HG02678 (cell line): ENCODE measurements at regions not wholly inside any gene's neighbourhood (a gene's known extent, or its start where the extent isn't known, plus 50 kb on each side); places are given as distances from the start of the nearest gene placed in this dataset.

Source experiments
- ATAC-seq: cut with Tn5 transposase; IDR thresholded peaks from one replicate; pipeline ENCODE4 v1.9.1; 2021; ENCODE audit warnings: mild to moderate bottlenecking, moderate library complexity; ENCODE audit not compliant: unreplicated experiment

- no peak for ATAC-seq
Observed at GRCh38 chr16:79337906-79338305, 262.6 kb downstream of the MAF start.

DNA sequence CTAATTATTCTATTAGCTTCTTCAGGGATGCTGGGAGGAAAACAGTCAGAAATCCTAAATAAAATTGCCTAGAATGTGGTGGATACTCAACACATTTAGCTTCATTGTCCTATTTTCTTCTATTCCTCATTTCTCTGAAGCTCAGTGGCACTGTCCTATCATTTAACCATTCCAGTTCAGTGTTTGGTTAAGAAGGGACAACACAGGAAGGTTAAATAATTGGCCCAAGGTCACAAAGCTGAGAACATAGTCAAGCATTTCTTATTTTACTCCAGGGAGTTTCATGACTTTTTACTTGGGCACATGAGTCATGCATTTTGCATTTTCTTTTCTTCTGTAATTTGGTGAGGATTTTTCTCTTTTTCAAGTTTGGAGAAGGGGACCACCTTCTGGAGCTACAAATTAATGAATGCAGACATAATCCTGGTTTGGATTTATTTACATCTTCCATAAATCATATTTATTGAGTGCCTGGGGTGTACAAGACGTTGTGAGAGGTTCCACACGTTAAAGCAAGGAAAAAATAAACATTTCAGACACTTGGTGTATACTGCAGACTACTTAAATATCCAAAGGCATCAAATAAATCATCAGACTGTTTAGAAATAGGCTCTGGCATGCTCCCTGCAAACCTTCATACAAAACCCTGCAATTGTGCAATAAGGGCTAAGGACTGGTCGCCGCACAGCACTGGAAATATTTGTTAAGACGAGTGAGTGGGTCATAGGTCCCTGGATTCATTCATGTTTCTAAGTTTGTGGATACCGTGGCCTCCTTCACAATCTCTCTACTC is 263.9 kb downstream of the MAF start:
- no peak for ATAC-seq

GRCh38 chr16:79334127-79334526 is 266.4 kb downstream of the MAF start:
- no peak for ATAC-seq

- ATAC-seq: no peak
Observed at GRCh38 chr16:79331066-79331465, 269.5 kb downstream of the MAF start.

DNA sequence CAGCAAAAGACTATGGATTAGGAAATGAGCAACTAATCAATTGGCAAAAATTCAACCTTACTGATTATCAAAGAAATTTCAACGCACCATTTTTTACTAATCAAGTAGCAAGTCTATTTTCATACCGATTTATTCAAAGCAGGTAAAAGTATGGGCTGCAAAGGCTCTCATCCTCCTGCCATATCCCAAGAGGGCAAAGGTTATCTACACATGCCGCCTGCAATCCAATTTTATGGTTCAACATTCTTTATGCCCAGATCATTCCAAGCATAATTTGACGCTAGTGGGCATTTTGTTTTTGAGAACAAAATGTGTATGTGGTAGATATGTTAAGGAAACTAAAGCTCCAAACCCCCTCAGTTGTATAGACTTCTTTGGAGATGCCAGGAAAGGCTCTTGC is 270.6 kb downstream of the MAF start:
- no peak for ATAC-seq

DNA sequence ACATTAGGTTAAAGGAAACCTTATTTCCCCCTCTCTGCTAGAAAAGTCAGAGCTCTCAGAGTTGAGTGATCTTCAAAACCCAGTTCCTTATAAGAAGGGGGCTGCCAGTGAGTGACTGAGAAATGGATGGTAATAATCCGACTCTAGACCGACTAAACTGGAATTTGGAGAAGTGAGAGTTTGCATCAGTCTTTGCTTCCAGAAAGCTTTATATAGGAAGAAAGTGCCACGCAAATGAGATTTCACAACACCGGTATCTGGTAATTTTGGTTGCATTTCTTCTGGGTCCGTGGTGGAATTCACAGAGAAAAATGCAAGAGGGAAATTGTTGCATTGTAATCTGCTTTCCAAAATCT is 271.4 kb downstream of the MAF start:
- ATAC-seq: no peak

GRCh38 chr16:79328402-79329165 is 272.0 kb downstream of the MAF start:
- ATAC-seq: no peak

- ATAC-seq: no peak
Observed at GRCh38 chr16:79327836-79328235, 272.7 kb downstream of the MAF start.

DNA sequence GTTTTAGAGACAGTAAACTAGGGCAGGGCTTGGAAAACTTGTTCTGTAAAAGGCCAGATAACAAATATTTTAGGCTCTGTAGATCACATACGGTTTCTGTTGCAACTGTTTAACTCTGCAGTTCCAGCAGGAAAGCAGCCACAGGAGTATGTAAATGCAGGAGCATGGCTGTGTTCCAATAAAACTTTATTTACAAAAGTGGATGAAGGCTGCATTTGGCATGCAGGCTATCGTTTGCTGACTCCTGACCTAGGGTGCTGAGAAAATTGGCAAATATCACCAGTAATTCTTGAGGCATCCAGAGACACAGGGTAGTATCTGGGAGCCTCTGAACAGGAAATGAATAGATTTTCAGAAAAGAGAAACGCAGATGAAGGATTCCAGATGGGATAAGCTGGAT is 274.0 kb downstream of the MAF start:
- no peak for ATAC-seq

DNA sequence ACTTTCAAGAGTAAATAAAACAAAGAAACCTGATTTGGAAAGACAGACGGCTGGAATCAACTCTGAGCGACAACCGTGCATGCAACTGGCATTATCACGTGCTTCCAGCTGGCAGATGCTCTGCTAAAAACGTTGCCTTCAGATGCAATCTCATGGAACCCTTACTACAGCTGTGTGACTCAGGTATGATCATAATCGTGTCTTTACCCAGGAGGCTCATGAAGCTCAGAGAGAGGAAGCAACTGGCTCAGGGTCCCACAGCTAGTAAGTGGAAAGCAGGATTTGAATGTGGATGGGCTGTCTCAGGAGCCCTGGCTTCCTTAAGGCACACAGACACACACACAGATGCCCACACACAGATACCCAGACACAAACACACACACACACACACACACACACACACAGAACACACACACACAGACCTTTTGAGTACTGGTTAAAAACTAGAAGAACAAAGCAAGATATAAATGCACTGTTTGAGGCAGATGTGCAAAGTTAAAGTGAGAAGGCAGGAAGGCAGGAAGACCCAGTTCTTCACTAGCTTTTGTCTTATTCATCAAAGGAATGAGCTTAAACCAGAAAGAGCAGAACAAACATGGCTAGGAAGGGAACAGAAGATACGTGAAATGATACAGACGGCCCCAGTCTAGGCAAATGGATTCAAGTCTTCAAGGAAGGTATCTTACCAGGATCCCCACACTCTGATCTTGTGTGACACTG is 275.2 kb downstream of the MAF start:
- no peak for ATAC-seq

DNA sequence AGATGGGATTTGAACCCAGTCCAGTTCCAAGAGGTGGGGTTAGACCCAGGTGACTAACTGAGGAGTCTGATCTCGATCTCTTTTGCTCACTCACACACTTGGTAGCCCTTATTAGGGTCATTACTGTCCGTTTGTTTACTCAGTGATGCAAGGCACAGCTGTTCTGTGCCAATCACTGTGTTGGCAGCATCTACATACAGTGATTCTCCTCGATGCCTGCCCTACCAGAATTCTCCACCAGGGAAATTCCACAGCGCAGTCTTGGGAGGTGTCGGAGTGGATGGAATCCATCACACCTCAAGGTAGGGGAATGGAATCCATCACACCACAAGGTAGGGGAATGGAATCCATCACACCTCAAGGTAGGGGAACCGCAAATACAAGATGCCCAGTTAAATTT is 279.6 kb downstream of the MAF start:
- no peak for ATAC-seq

DNA sequence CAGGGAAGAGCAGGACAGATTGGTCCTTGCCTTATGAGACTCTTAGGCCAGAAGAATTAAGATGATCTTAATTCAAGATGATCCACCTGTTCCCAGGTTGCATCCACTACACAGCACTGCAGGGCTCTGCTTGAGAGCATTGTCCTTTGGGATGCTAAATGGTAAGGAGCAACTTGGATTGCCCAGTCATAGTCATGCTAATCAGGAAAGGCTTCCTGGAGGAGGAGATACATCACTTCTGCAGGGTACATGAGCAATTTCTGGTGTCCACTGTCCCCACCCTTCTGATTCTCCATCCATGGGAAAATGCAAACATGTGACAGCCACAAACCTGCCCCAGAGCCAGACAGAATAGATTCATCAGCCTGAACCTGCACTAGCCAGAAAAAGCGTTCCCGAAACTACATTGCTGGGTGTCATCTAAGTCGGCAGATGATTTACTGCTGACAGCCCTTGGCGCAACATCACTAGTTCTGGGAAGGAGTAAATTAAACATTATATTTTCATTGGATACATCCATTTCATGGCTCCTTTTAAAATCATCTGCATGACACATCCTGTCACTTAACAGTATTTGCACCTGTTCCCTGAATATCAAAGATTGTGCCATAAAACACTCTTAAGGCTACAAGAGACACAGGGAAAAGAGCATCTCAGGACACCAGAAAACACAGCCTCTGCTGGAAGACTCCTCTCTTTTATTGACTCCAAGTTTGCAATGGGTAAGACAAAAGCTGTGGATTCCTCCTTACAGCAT is 282.2 kb downstream of the MAF start:
- ATAC-seq: no peak

DNA sequence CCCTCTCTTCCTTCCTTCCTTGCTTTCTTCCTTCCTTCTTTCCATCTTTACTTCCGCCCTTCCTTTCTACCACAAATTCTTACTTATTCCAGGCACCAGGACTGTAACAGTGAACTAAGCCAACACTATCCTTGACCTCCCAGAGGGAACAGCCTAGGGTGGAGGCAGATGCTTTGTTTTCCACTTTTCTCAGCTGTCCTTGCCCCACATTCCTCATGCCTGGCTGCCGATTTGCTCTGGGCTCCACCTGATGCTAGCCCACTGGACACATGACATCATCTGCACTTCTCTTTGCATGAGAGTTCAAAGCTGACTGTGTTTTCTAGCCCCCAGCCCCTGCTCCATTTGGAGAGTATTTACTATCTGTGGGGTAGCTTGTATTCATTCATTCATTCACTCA is 283.0 kb downstream of the MAF start:
- ATAC-seq: no peak

DNA sequence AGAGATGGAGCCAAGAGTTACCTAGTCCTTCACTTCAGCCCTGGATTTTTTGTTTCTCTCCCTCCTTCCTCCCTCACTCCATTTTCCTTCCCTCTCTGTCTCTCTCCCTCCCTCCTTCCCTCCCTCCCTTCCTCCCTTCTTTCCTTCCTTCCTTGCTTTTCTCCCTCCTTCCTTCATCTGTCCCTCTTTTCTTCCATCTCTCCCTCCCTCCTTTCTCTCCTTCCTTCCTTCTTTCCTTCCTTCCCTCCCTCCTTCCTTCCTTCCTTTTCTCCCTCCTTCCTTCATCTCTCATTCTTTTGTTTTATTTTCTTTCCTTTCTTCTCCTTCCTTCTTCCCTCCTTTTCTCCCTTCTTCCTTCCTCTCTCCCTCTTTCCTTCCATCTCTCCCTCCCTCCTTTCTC is 283.5 kb downstream of the MAF start:
- no peak for ATAC-seq

- no peak for ATAC-seq
Observed at GRCh38 chr16:79316004-79316458, 284.5 kb downstream of the MAF start.

DNA sequence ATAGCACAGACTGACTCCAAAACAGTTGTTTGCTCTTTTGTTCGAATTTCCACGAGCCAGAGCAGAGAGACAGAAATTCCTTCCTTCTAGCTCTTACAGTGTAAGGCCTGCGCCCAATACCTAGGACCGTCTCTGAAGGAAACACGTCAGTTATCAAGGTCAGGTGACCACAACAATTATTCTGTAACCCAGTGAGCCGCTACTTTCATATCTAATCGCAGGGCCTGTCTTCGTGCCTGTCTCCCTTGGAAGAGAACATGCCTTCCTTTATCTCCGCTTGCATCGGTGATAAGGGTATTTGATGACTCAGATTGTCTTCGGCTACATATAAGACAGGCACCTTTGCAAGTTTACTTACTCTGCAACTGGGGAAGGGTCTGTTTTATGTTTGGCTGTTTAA is 288.0 kb downstream of the MAF start:
- ATAC-seq: no peak

DNA sequence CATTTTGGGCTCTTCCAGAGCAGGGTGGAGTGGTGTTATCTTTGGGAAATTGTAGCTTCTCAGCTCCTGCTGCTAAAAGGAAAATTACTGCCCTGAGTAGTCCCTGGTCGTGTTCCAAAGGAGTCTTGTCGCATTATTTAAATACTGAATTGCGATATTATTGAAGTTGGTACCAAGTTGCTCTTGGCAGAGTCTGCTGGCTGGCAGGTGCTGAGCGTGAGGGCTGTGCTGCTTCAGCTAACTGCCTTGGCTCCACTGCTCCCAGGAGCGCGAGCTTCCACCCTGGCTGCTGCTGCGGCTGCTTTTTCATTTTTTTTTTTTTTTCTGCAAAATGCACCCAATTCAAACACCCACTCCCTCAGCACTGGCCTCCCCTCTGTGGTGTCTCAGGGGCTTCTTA is 289.8 kb downstream of the MAF start:
- no peak for ATAC-seq

- ATAC-seq: no peak
Observed at GRCh38 chr16:79309606-79310005, 290.9 kb downstream of the MAF start.

- no peak for ATAC-seq
Observed at GRCh38 chr16:79307214-79307613, 293.3 kb downstream of the MAF start.

GRCh38 chr16:79305074-79305473 is 295.5 kb downstream of the MAF start:
- no peak for ATAC-seq

- no peak for ATAC-seq
Observed at GRCh38 chr16:79303959-79304387, 296.6 kb downstream of the MAF start.
